Neuronal stem cell (in vitro differentiated cells): ENCODE measurements at regions not wholly inside any gene's neighbourhood (a gene's known extent, or its start where the extent isn't known, plus 50 kb on each side); places are given as distances from the start of the nearest gene placed in this dataset.

Experiments
- DNase-seq: peaks from one replicate; pipeline ENCODE4 v3.0.0-alpha.2; 2013; ENCODE audit warnings: low spot score
- H2AFZ ChIP-seq: one replicate; pipeline ENCODE4 v1.6.1; 2013; ENCODE audit warnings: mild to moderate bottlenecking, low read length, inconsistent platforms
- H2AK5ac ChIP-seq: 2 replicates; pipeline ENCODE4 v1.6.1; 2013; ENCODE audit warnings: low read depth, mild to moderate bottlenecking, inconsistent platforms, low read length, moderate library complexity, mixed read lengths
- H2BK120ac ChIP-seq: 2 replicates; pipeline ENCODE4 v1.6.1; 2013; ENCODE audit warnings: low read depth, mild to moderate bottlenecking, inconsistent platforms, low read length, moderate library complexity, mixed read lengths
- H2BK12ac ChIP-seq: one replicate; pipeline ENCODE4 v1.6.1; 2013; ENCODE audit warnings: low read length, inconsistent platforms
- H2BK15ac ChIP-seq: 2 replicates; pipeline ENCODE4 v1.6.1; 2013; ENCODE audit warnings: mild to moderate bottlenecking, low read length, inconsistent platforms, mixed read lengths
- H2BK5ac ChIP-seq: one replicate; pipeline ENCODE4 v1.6.1; 2013; ENCODE audit warnings: inconsistent platforms, mild to moderate bottlenecking, low read length, moderate library complexity
- H3K14ac ChIP-seq: one replicate; pipeline ENCODE4 v1.6.1; 2013; ENCODE audit warnings: low read length, inconsistent platforms
- H3K18ac ChIP-seq: 2 replicates; pipeline ENCODE4 v1.6.1; 2013; ENCODE audit warnings: low read length, inconsistent platforms
- H3K23ac ChIP-seq: 2 replicates; pipeline ENCODE4 v1.6.1; 2013; ENCODE audit warnings: low read depth, mild to moderate bottlenecking, mixed read lengths, low read length, inconsistent platforms; ENCODE audit not compliant: poor library complexity
- H3K27ac ChIP-seq: replicated peaks from 3 replicates; pipeline ENCODE4 v1.5.1; 2013; ENCODE audit warnings: low read length, inconsistent platforms
- H3K27me3 ChIP-seq, 3 experiments: 2 replicates each; pipeline ENCODE4 v1.6.1; 2013; ENCODE audit warnings: low read length in 3 of 3, mild to moderate bottlenecking in 2 of 3, inconsistent platforms in 1 of 3, low read depth in 1 of 3, mixed read lengths in 1 of 3, moderate library complexity in 1 of 3; ENCODE audit not compliant: control insufficient read depth in 3 of 3, insufficient read depth in 3 of 3
- H3K36me3 ChIP-seq, 2 donors: replicated peaks in 1 of 2; 2 replicates each; pipeline ENCODE4 v1.6.1; 2013; ENCODE audit warnings: low read length in 2 of 2; ENCODE audit not compliant: control insufficient read depth in 2 of 2, insufficient read depth in 2 of 2
- H3K4ac ChIP-seq: 2 replicates; pipeline ENCODE4 v1.6.1; 2013; ENCODE audit warnings: inconsistent platforms, mild to moderate bottlenecking, low read length, moderate library complexity
- H3K4me1 ChIP-seq, 2 donors: 1 replicate in 1 of 2; 2 replicates in 1 of 2; pipeline ENCODE4 v1.6.1; 2013; ENCODE audit warnings: low read length in 2 of 2, low read depth in 1 of 2; ENCODE audit not compliant: control insufficient read depth in 2 of 2, insufficient read depth in 1 of 2
- H3K4me2 ChIP-seq: one replicate; pipeline ENCODE4 v1.6.1; 2013; ENCODE audit warnings: mild to moderate bottlenecking, low read length, inconsistent platforms; ENCODE audit not compliant: insufficient read depth, poor library complexity, severe bottlenecking
- H3K4me3 ChIP-seq, 2 donors: 2 replicates each; pipeline ENCODE4 v1.5.1; 2013; ENCODE audit warnings: low read length in 2 of 2, mild to moderate bottlenecking in 2 of 2, inconsistent platforms in 1 of 2, moderate library complexity in 1 of 2
- H3K79me1 ChIP-seq: one replicate; pipeline ENCODE4 v1.6.1; 2013; ENCODE audit warnings: low read depth, mild to moderate bottlenecking, inconsistent platforms, low read length, moderate library complexity
- H3K9ac ChIP-seq: one replicate; pipeline ENCODE4 v1.6.1; 2013; ENCODE audit warnings: mild to moderate bottlenecking, low read depth, low read length, inconsistent platforms; ENCODE audit not compliant: poor library complexity
- H3K9me3 ChIP-seq, 2 donors: replicated peaks in 1 of 2; 2 replicates each; pipeline versions ENCODE3 to v1.6.1; 2013; ENCODE audit warnings: low read length in 2 of 2, mild to moderate bottlenecking in 2 of 2, inconsistent platforms in 1 of 2, low read depth in 1 of 2, mixed read lengths in 1 of 2, moderate library complexity in 1 of 2; ENCODE audit not compliant: control insufficient read depth in 2 of 2, insufficient read depth in 1 of 2
- H4K8ac ChIP-seq: one replicate; pipeline ENCODE4 v1.6.1; 2013; ENCODE audit warnings: low read depth, mild to moderate bottlenecking, inconsistent platforms, low read length, moderate library complexity
- H4K91ac ChIP-seq: one replicate; pipeline ENCODE4 v1.6.1; 2013; ENCODE audit warnings: low read length, low read depth, mild to moderate bottlenecking, inconsistent platforms; ENCODE audit not compliant: poor library complexity
- WGBS, 2 donors: extraction: QIAGEN DNeasy Blood & Tissue Kit; methylation state at CpG; one replicate each; pipeline ENCODE4 v1.1.7; 2013; ENCODE audit warnings: missing lambda C conversion rate in 2 of 2, mixed read lengths in 1 of 2; ENCODE audit not compliant: insufficient read length in 2 of 2, insufficient replicate concordance in 1 of 2; ENCODE audit errors: extremely low coverage in 2 of 2; 5-methylcytosine and 5-hydroxymethylcytosine counted together

- DNase-seq, result no peak
- no peak overlapping the region for H3K14ac ChIP-seq
Observed at GRCh38 chr10:28845009-28845682, 167.8 kb downstream of the BAMBI start.

GRCh38 chr10:28849309-28849708 is 172.0 kb downstream of the BAMBI start:
- no peak overlapping the region for H3K14ac ChIP-seq
- no peak overlapping the region for H3K23ac ChIP-seq
- H2BK5ac ChIP-seq, result no peak overlapping the region
- no peak overlapping the region for H4K8ac ChIP-seq
- no peak overlapping the region for H2BK12ac ChIP-seq
- no peak overlapping the region for H2BK15ac ChIP-seq
- no peak overlapping the region for H3K27ac ChIP-seq
- no CpG with 5 or more reads among the region's 3 CpGs for WGBS, 2 donors
- no peak overlapping the region for H4K91ac ChIP-seq
- DNase-seq, result no peak
- no peaks in the 10 kb centered on the region for H3K36me3 ChIP-seq
- no peak overlapping the region for H3K18ac ChIP-seq
- no peaks in the 10 kb centered on the region for H3K79me1 ChIP-seq
- peaks cover 0 to 5% (median 0%) of the 10 kb centered on the region in 3 experiments for H3K27me3 ChIP-seq
- no peak overlapping the region for H3K9ac ChIP-seq
- H2BK120ac ChIP-seq, result no peak overlapping the region
- H3K4ac ChIP-seq, result no peak overlapping the region
- H2AK5ac ChIP-seq, result no peak overlapping the region
- H3K4me1 ChIP-seq, result peaks cover 0 to 3% of the 10 kb centered on the region in 2 donors
- H2AFZ ChIP-seq, result no peak overlapping the region
- H3K9me3 ChIP-seq, result no peaks in the 10 kb centered on the region
- no peak overlapping the region for H3K4me2 ChIP-seq
- no peak overlapping the region for H3K4me3 ChIP-seq

More at GRCh38 chr10:28845009-28845682, 167.8 kb downstream of the BAMBI start:
- H3K79me1 ChIP-seq, result no peaks in the 10 kb centered on the region
- H3K36me3 ChIP-seq, result no peaks in the 10 kb centered on the region
- no peak overlapping the region for H3K23ac ChIP-seq
- H3K18ac ChIP-seq, result no peak overlapping the region
- H3K4ac ChIP-seq, result no peak overlapping the region
- no peak overlapping the region for H2BK15ac ChIP-seq
- H2BK12ac ChIP-seq, result no peak overlapping the region
- H2BK5ac ChIP-seq, result no peak overlapping the region
- H3K4me3 ChIP-seq, result no peak overlapping the region
- H3K27me3 ChIP-seq, result no peaks in the 10 kb centered on the region
- no peak overlapping the region for H2AK5ac ChIP-seq
- H4K91ac ChIP-seq, result no peak overlapping the region
- H3K9me3 ChIP-seq, result no peaks in the 10 kb centered on the region
- H2AFZ ChIP-seq, result no peak overlapping the region
- no peak overlapping the region for H2BK120ac ChIP-seq
- no CpG with 5 or more reads among the region's 4 CpGs for WGBS, 2 donors
- H3K27ac ChIP-seq, result no peak overlapping the region
- no peak overlapping the region for H3K4me2 ChIP-seq
- H4K8ac ChIP-seq, result no peak overlapping the region
- H3K4me1 ChIP-seq, result no peaks in the 10 kb centered on the region
- H3K9ac ChIP-seq, result no peak overlapping the region

GRCh38 chr10:28849821-28850220 is 172.5 kb downstream of the BAMBI start:
- no peak overlapping the region for H4K91ac ChIP-seq
- H3K4ac ChIP-seq, result no peak overlapping the region
- H2BK120ac ChIP-seq, result no peak overlapping the region
- H3K9ac ChIP-seq, result no peak overlapping the region
- H3K18ac ChIP-seq, result no peak overlapping the region
- H3K23ac ChIP-seq, result no peak overlapping the region
- no peak overlapping the region for H3K27ac ChIP-seq
- H2BK5ac ChIP-seq, result no peak overlapping the region
- H2BK12ac ChIP-seq, result no peak overlapping the region
- H4K8ac ChIP-seq, result no peak overlapping the region
- no peak overlapping the region for H3K4me2 ChIP-seq
- no peaks in the 10 kb centered on the region for H3K9me3 ChIP-seq
- 100% methylated on average over 1 of the region's 4 CpGs; no CpG with 5 or more reads in 1 of the 2 donors for WGBS, 2 donors
- no peak overlapping the region for H3K4me3 ChIP-seq
- H3K36me3 ChIP-seq, result no peaks in the 10 kb centered on the region
- H3K14ac ChIP-seq, result no peak overlapping the region
- DNase-seq, result no peak
- H3K4me1 ChIP-seq, result peaks cover 0 to 3% of the 10 kb centered on the region in 2 donors
- peaks cover 0 to 5% (median 0%) of the 10 kb centered on the region in 3 experiments for H3K27me3 ChIP-seq
- H3K79me1 ChIP-seq, result no peaks in the 10 kb centered on the region
- no peak overlapping the region for H2BK15ac ChIP-seq
- no peak overlapping the region for H2AFZ ChIP-seq
- H2AK5ac ChIP-seq, result no peak overlapping the region

- Histone ChIP-seq H2BK12ac (no peak overlapping the region), H2BK5ac (no peak overlapping the region), H3K79me1 (no peaks in the 10 kb centered on the region), H3K27me3 (peaks cover 0 to 5% (median 0%) of the 10 kb centered on the region in 3 experiments), H3K4me3 (no peak overlapping the region), H2BK15ac (no peak overlapping the region), H3K23ac (no peak overlapping the region), H4K91ac (no peak overlapping the region), H3K18ac (no peak overlapping the region), H3K4ac (no peak overlapping the region), H4K8ac (no peak overlapping the region), H3K27ac (no peak overlapping the region), H3K14ac (no peak overlapping the region), H3K9ac (no peak overlapping the region), H2AK5ac (no peak overlapping the region), H3K4me2 (no peak overlapping the region), H3K4me1 (peaks cover 0 to 3% of the 10 kb centered on the region in 2 donors), H2AFZ (no peak overlapping the region), H3K36me3 (no peaks in the 10 kb centered on the region), H2BK120ac (no peak overlapping the region), H3K9me3 (no peaks in the 10 kb centered on the region)
- DNase-seq, result no peak
- no CpG with 5 or more reads among the region's 6 CpGs for WGBS, 2 donors
Observed at GRCh38 chr10:28850784-28851183, 173.5 kb downstream of the BAMBI start.
